GM10248 (cell line): ENCODE measurements at regions not wholly inside any gene's neighbourhood (a gene's known extent, or its start where the extent isn't known, plus 50 kb on each side); places are given as distances from the start of the nearest gene placed in this dataset.

Experiments
- CTCF ChIA-PET: fragments of 300-600 bp; sonication (Branson Sonifier 250); formaldehyde crosslinking; extraction: SDS; loops from one replicate; lab custom pipeline; 2021; ENCODE audit warnings: antibody characterized with exemption; lab: Yijun Ruan, JAX
- POLR2A ChIA-PET: fragments of 350-650 bp; sonication (Branson Sonifier 250); formaldehyde crosslinking; extraction: SDS; loops from one replicate; lab custom pipeline; 2020; ENCODE audit warnings: antibody characterized with exemption; lab: Yijun Ruan, JAX
- DNase-seq: peaks from one replicate; pipeline ENCODE4 v3.0.0; 2012; ENCODE audit errors: extremely low spot score
- CTCF ChIP-seq: IDR thresholded peaks from 2 replicates; pipeline ENCODE4 v1.5.1; 2012; ENCODE audit warnings: mild to moderate bottlenecking, low read depth; ENCODE audit errors: extremely low read depth, missing control alignments, control extremely low read depth

DNA sequence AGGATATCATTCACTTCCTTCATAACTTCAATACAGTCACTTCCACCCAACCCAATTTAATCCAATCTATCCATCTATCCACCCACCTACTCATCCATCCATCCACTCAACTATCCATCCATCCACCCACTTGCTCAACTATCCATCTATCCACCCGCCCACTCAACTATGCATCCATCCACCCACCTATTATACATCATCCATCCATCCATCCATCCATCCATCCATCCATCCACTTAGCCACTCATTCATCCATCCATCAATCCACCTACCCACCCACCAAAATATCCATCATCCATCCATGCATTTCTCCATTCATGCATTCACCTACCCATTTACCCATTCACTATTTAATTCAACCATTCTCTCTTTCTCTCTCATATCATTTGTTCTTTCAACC, 179.5 kb downstream of the HAPSTR1 start:
- ChIA-PET POLR2A (no interaction called here), CTCF (interaction anchor here (1.7 to 4.1 kb wide), 3 partner anchors 10 to 15 kb away, joined by 5 to 16 read pairs (median 6); no protein-coding TSS in a partner anchor)
- DNase-seq = no peak
- TF ChIP-seq CTCF = no peak

DNA sequence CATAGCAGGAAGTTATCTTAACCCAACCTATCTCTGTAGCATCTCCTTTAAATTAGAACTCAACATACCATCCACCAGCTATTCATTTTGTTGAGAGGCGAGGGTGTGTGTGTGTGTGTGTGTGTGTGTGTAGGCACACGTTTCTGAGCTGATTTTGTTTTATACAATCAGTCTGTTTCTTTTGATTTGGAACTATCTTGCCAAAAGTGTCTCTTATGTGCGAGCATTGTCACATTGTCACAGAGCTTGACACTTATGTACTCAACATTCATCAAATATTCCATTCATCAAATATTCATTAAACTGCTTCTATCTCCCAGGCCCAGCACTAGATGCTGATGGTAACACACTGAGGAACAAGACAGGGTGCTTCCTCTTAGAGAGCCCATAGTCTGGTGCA, 180.4 kb downstream of the HAPSTR1 start:
- DNase-seq = no peak
- POLR2A ChIA-PET = no interaction called here
- TF ChIP-seq CTCF = no peak
- CTCF ChIA-PET = interaction anchor here (1.8 to 4.1 kb wide), 2 partner anchors 9 to 13 kb away, joined by 6 to 16 read pairs; no protein-coding TSS in a partner anchor

GRCh38 chr16:9275377-9275776, 183.9 kb downstream of the HAPSTR1 start:
- CTCF ChIA-PET = no interaction called here

DNA sequence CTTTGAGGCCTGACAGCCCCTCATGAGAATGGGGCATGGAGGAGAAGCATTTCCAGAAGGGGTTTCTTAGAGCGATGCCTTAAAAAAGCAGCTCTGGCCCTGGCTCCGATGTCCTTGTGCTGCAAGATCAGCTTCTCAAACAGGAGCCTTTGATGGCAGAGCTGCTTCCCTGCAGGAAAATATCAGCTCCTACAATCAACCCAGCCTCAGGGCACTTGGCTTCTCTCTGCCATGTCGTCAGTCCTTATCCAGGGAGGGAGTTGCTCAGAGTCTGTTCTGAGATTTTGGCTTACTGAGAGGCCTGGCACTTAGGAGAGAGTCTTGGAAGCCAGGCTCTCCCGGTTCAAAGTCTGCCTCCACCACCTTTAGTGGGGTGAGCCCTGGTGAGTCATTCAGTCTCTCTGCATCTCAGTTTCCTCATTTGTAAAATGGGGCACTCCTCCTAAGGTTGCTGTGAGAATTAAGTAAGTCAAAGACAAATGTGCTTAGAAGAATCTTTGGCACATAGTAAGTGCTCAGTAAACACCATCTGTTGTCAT, 184.4 kb downstream of the HAPSTR1 start:
- no peak for DNase-seq
- CTCF ChIA-PET = no interaction called here
- POLR2A ChIA-PET = no interaction called here
- TF ChIP-seq CTCF = no peak

More at GRCh38 chr16:9275377-9275776, 183.9 kb downstream of the HAPSTR1 start:
- no peak for TF ChIP-seq CTCF
- no peak for DNase-seq
- POLR2A ChIA-PET = no interaction called here

DNA sequence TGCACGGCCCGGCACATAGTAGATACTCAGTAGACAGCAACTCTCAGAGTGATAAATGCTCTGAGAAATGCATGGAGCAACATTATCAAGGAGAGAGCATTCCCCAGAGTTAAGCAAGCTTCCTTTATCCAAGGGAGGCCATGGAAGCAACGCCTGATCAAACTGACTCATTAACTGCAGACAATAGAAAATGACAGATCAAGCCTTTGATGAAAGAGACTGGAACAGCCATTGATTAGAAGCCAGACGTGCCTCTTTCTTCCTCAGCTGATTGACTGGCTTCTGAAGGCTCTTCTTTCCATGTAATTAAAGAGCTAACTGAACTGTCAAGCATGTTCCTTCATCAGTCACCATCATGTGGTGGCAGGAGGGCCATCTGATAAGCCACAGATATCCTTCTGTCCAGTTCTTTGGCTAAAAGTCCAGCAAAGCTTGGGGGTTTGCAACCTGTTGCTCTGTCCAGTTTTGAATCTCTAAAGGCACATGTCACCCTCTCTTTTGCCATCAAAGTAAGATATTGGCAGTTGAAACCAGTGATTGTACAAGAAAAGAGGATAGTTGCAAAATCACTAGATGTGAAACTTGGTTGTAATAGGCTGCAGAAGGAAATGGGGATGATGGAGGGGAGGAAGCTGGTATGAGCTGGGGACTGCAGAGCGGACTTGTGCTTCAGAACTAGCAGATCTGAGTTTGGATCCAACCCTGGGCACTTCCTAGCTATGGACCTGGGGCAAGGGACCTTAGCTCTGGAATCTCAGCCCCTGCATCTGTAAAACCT, 188.0 kb downstream of the HAPSTR1 start:
- no peak for DNase-seq
- TF ChIP-seq CTCF = no peak
- CTCF ChIA-PET = interaction anchor here (1.0 to 2.1 kb wide), 2 partner anchors 9 to 11 kb away, joined by 3 to 6 read pairs; no protein-coding TSS in a partner anchor
- POLR2A ChIA-PET = no interaction called here

GRCh38 chr16:9280069-9280466, 188.6 kb downstream of the HAPSTR1 start:
- TF ChIP-seq CTCF = no peak
- POLR2A ChIA-PET = no interaction called here
- CTCF ChIA-PET = interaction anchor here (1.0 to 2.1 kb wide), 2 partner anchors 9 to 11 kb away, joined by 3 to 6 read pairs; no protein-coding TSS in a partner anchor
- DNase-seq = no peak
